Ammon's horn (tissue), 1 donor: ENCODE measurements at regions not wholly inside any gene's neighbourhood (a gene's known extent, or its start where the extent isn't known, plus 50 kb on each side); places are given as distances from the start of the nearest gene placed in this dataset.

Experiments
- DNase-seq: peaks from one replicate; pipeline ENCODE4 v3.0.0-alpha.2; 2016; ENCODE audit warnings: low spot score

- DNase-seq, result no peak
These were observed 100.7 kb upstream of the CTTNBP2 start for GRCh38 chr7:117973975-117974374.

- DNase-seq, result no peak
These were observed 101.7 kb upstream of the CTTNBP2 start for GRCh38 chr7:117974891-117975290.

- DNase-seq, result no peak
These were observed 102.2 kb upstream of the CTTNBP2 start for GRCh38 chr7:117975476-117975875.

- DNase-seq, result no peak
These were observed 106.8 kb upstream of the CTTNBP2 start for GRCh38 chr7:117979954-117980497.

- DNase-seq, result no peak
These were observed 109.1 kb upstream of the CTTNBP2 start for GRCh38 chr7:117982071-117983055.

GRCh38 chr7:117986645-117987269 lies 113.5 kb upstream of the CTTNBP2 start:
- DNase-seq, result no peak

- DNase-seq, result no peak
These were observed 117.6 kb upstream of the CTTNBP2 start for GRCh38 chr7:117990834-117991233.

GRCh38 chr7:117992635-117993376 lies 119.6 kb upstream of the CTTNBP2 start:
- DNase-seq, result no peak

- peak; percentile 52 for DNase-seq
These were observed 120.2 kb upstream of the CTTNBP2 start for GRCh38 chr7:117993377-117994003.

- DNase-seq, result no peak
These were observed 122.8 kb upstream of the CTTNBP2 start for GRCh38 chr7:117995850-117996650.

- no peak for DNase-seq
These were observed 124.9 kb upstream of the CTTNBP2 start for GRCh38 chr7:117997862-117998825.

GRCh38 chr7:118000480-118001202 lies 127.4 kb upstream of the CTTNBP2 start:
- DNase-seq, result no peak

GRCh38 chr7:118003476-118003875 lies 130.2 kb upstream of the CTTNBP2 start:
- peak; percentile 35 for DNase-seq

- DNase-seq, result peak; percentile 64
These were observed 131.8 kb upstream of the CTTNBP2 start for GRCh38 chr7:118005026-118005425.

- no peak for DNase-seq
These were observed 133.7 kb upstream of the CTTNBP2 start for GRCh38 chr7:118006979-118007378.

GRCh38 chr7:118009419-118009818 lies 136.2 kb upstream of the CTTNBP2 start:
- no peak for DNase-seq

- no peak for DNase-seq
These were observed 138.4 kb upstream of the CTTNBP2 start for GRCh38 chr7:118011652-118012051.

GRCh38 chr7:118013252-118014010 lies 140.2 kb upstream of the CTTNBP2 start:
- peak; percentile 28 for DNase-seq
